Heart right ventricle (tissue), 16 donors: ENCODE measurements at regions not wholly inside any gene's neighbourhood (a gene's known extent, or its start where the extent isn't known, plus 50 kb on each side); places are given as distances from the start of the nearest gene placed in this dataset.

ENCODE experiments used
- ATAC-seq, 8 donors: fragments of 200-7000 bp; cut with Tn5 transposase; one replicate each; pipeline ENCODE4 v1.9.1; 2020; ENCODE audit warnings: mild to moderate bottlenecking in 8 of 8, moderate library complexity in 8 of 8, moderate number of reproducible peaks in 1 of 8
- DNase-seq, 2 donors: peaks; one replicate each; pipeline ENCODE4 v3.0.0-alpha.2; 2020
- H3K27ac ChIP-seq, 10 donors: fragments of 200-600 bp; sonication (generic) in 2 of 10; one replicate each; pipeline versions ENCODE4 v1.5.0 to v1.8.0; 2020 to 2022; ENCODE audit warnings: mild to moderate bottlenecking in 3 of 10
- H3K27me3 ChIP-seq, 7 donors: fragments of 200-600 bp; one replicate each; pipeline ENCODE4 v1.8.0; 2021 to 2022; ENCODE audit warnings: mild to moderate bottlenecking in 2 of 7
- H3K36me3 ChIP-seq, 9 donors: fragments of 200-600 bp; sonication (generic) in 1 of 9; one replicate each; pipeline versions ENCODE4 v1.5.0 to v1.8.0; 2020 to 2022; ENCODE audit warnings: mild to moderate bottlenecking in 2 of 9
- H3K4me1 ChIP-seq, 9 donors: fragments of 200-600 bp; sonication (generic) in 1 of 9; one replicate each; pipeline versions ENCODE4 v1.5.0 to v1.8.0; 2020 to 2022; ENCODE audit warnings: mild to moderate bottlenecking in 4 of 9
- H3K4me3 ChIP-seq, 10 donors: fragments of 200-600 bp; sonication (generic) in 2 of 10; one replicate each; pipeline versions ENCODE4 v1.5.0 to v1.8.0; 2020 to 2022; ENCODE audit warnings: mild to moderate bottlenecking in 7 of 10, moderate library complexity in 2 of 10
- H3K9me3 ChIP-seq, 11 donors: fragments of 200-600 bp in 10 of 11; sonication (generic) in 2 of 11; one replicate each; pipeline versions ENCODE4 v1.5.0 to v1.8.0; 2013 to 2022; ENCODE audit warnings: mild to moderate bottlenecking in 2 of 11, control low read depth in 1 of 11, moderate library complexity in 1 of 11
- CTCF ChIP-seq, 9 donors: fragments of 200-600 bp; sonication (generic) in 2 of 9; IDR thresholded peaks; one replicate each; pipeline versions ENCODE4 v1.5.0 to v1.8.0; 2021 to 2022; ENCODE audit warnings: antibody characterized with exemption in 9 of 9, mild to moderate bottlenecking in 5 of 9, moderate library complexity in 1 of 9
- WGBS, 2 donors: extraction: QIAGEN DNeasy Blood & Tissue Kit; methylation state at CpG; one replicate each; pipeline ENCODE4 v1.1.7; 2013; ENCODE audit warnings: inconsistent platforms in 1 of 2; 5-methylcytosine and 5-hydroxymethylcytosine counted together
- intact Hi-C, 10 donors: fragments of 100-400 bp; cut with DNase I; formaldehyde crosslinking; loops; one replicate each; pipeline versions ENCODE4 v1.11.1 to v1.14.2; 2022
- donor health status: Arrhythmogenic right ventricular cardiomyopathy.
- donor health status: ischemic (EF 13 %, LVEDD 7.1; RV severe dilation, severe dysfunction).
- donor health status: healthy with polysubstance abuse.
- donor health status: DM: no; HTN: yes; CAD: no.
- donor health status: DM: no; HTN: no; CAD: no.
- donor health status: ischemic (EF 25% LVEDD 6.9; RV normal size, moderate dysfunction).
- donor health status: ischemic (EF 25% LVEDD 5.7; RV mildly dilated, moderate dysfunction).
- donor health status: healthy.
- donor health status: DM: yes; HTN: yes; CAD: no.
- donor health status: Ischemic cardiomyopathy.
- donor health status: ischemic (EF 35%, LVEDD 5.7; RV mildly dilated, moderate dysfunction).
- donor health status: nonischemic (EF 11% LVEDD 7.7; RV severe dilation, severe dysfunction).
- donor health status: DM: yes; HTN: yes; CAD: no.
- donor health status: PGD.
- donor health status: ischemic (EF 29% LVEDD 5.4; RV normal size, mild dysfunction).
- donor health status: nonischemic (EF 23%, LVEDD 6.1; RV moderate dilation, normal function).

GRCh38 chr6:21426841-21427490, 166.6 kb upstream of the SOX4 start:
- no peaks in the 10 kb centered on the region for H3K4me1 ChIP-seq
- 62 to 69% methylated on average over 8 of the region's 8 CpGs for WGBS, 2 donors
- no peak for ATAC-seq
- H3K9me3 ChIP-seq: peaks cover 0 to 9% (median 0%) of the 10 kb centered on the region in 11 donors
- DNase-seq: no peak
- H3K27me3 ChIP-seq: no peaks in the 10 kb centered on the region
- intact Hi-C loops: no loop called here
- no peak overlapping the region for H3K4me3 ChIP-seq
- no peak overlapping the region for H3K27ac ChIP-seq
- TF ChIP-seq CTCF (IDR thresholded peaks at IDR 0.05): no peak
- no peaks in the 10 kb centered on the region for H3K36me3 ChIP-seq

- TF ChIP-seq CTCF (IDR thresholded peaks at IDR 0.05): no peak
- H3K27me3 ChIP-seq: no peaks in the 10 kb centered on the region
- no peak overlapping the region for H3K27ac ChIP-seq
- peaks cover 0 to 9% (median 0%) of the 10 kb centered on the region in 11 donors for H3K9me3 ChIP-seq
- intact Hi-C loops: no loop called here
- H3K4me3 ChIP-seq: no peak overlapping the region
- no peaks in the 10 kb centered on the region for H3K4me1 ChIP-seq
- ATAC-seq (no peak), DNase-seq (no peak)
- WGBS, 2 donors: 78 to 79% methylated on average over 2 of the region's 2 CpGs
- H3K36me3 ChIP-seq: no peaks in the 10 kb centered on the region
Measured at GRCh38 chr6:21429291-21429690, 164.3 kb upstream of the SOX4 start.

GRCh38 chr6:21431526-21431925, 162.0 kb upstream of the SOX4 start:
- intact Hi-C loops: loop anchor here in 1 of 10 donors (2.0 kb wide), 1 partner anchor 135 kb away; no protein-coding TSS in a partner anchor
- 86 to 92% methylated on average over 4 of the region's 4 CpGs for WGBS, 2 donors
- TF ChIP-seq CTCF (IDR thresholded peaks at IDR 0.05): no peak

GRCh38 chr6:21436625-21437024, 156.9 kb upstream of the SOX4 start:
- Histone ChIP-seq H3K27ac (no peak overlapping the region), H3K27me3 (no peaks in the 10 kb centered on the region), H3K9me3 (peaks cover 0 to 5% (median 0%) of the 10 kb centered on the region in 11 donors), H3K4me3 (no peak overlapping the region), H3K36me3 (no peaks in the 10 kb centered on the region), H3K4me1 (peaks cover 0 to 22% (median 0%) of the 10 kb centered on the region in 9 donors)
- intact Hi-C loops: no loop called here
- DNase-seq: no peak
- WGBS, 2 donors: 43 to 76% methylated on average over 1 of the region's 1 CpG
- ATAC-seq: peak in 2 of 8 donors; percentile 57 to 71
- no peak for TF ChIP-seq CTCF (IDR thresholded peaks at IDR 0.05)

More at GRCh38 chr6:21431526-21431925, 162.0 kb upstream of the SOX4 start:
- Histone ChIP-seq H3K4me3 (no peak overlapping the region), H3K4me1 (no peaks in the 10 kb centered on the region), H3K9me3 (peaks cover 0 to 2% (median 0%) of the 10 kb centered on the region in 11 donors), H3K36me3 (no peaks in the 10 kb centered on the region), H3K27ac (no peak overlapping the region), H3K27me3 (no peaks in the 10 kb centered on the region)
- no peak for DNase-seq
- ATAC-seq: no peak
